Tibial nerve (tissue), 3 donors: ENCODE measurements at regions not wholly inside any gene's neighbourhood (a gene's known extent, or its start where the extent isn't known, plus 50 kb on each side); places are given as distances from the start of the nearest gene placed in this dataset.

Experiments
- POLR2A ChIP-seq, 2 donors: fragments of 450-650 bp; IDR thresholded peaks; one replicate each; pipeline ENCODE4 v1.6.1; 2017; ENCODE audit warnings: antibody characterized with exemption in 2 of 2, mild to moderate bottlenecking in 2 of 2, moderate library complexity in 2 of 2
- TF ChIP-seq, protein P1 (sequence below), 5 experiments: fragments of 200-600 bp in 3 of 5; fragments of 450-650 bp in 2 of 5; sonication (generic) in 3 of 5; IDR thresholded peaks; one replicate each; pipeline ENCODE4 v1.5.1; 2016 to 2019; ENCODE audit warnings: antibody characterized with exemption in 5 of 5, mild to moderate bottlenecking in 3 of 5, moderate library complexity in 2 of 5

DNA sequence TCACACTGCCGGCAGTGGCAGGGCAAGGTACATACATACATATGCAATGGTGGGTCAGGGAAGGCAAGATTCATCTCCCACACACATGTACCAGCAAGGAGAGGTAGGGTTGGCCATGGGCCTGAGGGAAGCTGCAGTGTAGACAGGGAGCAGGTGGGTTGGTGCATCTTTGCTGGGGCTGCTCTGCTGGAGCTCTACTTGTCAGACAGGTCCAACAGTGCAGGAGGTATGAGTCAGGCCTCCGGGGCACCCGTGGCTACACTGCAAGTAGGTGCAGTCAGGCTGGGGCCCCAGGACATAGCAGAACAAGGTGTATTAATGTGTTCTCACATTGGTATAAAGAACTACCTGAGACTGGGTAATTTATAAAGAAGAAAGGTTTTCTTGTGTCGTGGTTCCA is 281.1 kb upstream of the COL3A1 start:
- TF ChIP-seq, protein P1, sequence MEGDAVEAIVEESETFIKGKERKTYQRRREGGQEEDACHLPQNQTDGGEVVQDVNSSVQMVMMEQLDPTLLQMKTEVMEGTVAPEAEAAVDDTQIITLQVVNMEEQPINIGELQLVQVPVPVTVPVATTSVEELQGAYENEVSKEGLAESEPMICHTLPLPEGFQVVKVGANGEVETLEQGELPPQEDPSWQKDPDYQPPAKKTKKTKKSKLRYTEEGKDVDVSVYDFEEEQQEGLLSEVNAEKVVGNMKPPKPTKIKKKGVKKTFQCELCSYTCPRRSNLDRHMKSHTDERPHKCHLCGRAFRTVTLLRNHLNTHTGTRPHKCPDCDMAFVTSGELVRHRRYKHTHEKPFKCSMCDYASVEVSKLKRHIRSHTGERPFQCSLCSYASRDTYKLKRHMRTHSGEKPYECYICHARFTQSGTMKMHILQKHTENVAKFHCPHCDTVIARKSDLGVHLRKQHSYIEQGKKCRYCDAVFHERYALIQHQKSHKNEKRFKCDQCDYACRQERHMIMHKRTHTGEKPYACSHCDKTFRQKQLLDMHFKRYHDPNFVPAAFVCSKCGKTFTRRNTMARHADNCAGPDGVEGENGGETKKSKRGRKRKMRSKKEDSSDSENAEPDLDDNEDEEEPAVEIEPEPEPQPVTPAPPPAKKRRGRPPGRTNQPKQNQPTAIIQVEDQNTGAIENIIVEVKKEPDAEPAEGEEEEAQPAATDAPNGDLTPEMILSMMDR (IDR thresholded peaks at IDR 0.05), result no peak
- no peak for TF ChIP-seq POLR2A (IDR thresholded peaks at IDR 0.05)
